CD4-positive, alpha-beta T cell treated with Interferon gamma for 1 hour (primary cell): ENCODE measurements at regions not wholly inside any gene's neighbourhood (a gene's known extent, or its start where the extent isn't known, plus 50 kb on each side); places are given as distances from the start of the nearest gene placed in this dataset.

Experiments
- DNase-seq: peaks from one replicate; pipeline ENCODE4 v3.0.0-alpha.2; 2020

GRCh38 chr11:8340296-8340695 is 76.6 kb upstream of the LMO1 start:
- no peak for DNase-seq

GRCh38 chr11:8339592-8340022 is 75.9 kb upstream of the LMO1 start:
- DNase-seq = no peak

GRCh38 chr11:8338138-8338537 is 74.5 kb upstream of the LMO1 start:
- peak; percentile 9 for DNase-seq

GRCh38 chr11:8337130-8337795 is 73.6 kb upstream of the LMO1 start:
- DNase-seq = no peak

GRCh38 chr11:8336356-8337129 is 72.9 kb upstream of the LMO1 start:
- DNase-seq = no peak

- no peak for DNase-seq
Observed at GRCh38 chr11:8335683-8336082, 72.0 kb upstream of the LMO1 start.

- DNase-seq = no peak
Observed at GRCh38 chr11:8335186-8335585, 71.5 kb upstream of the LMO1 start.

- DNase-seq = peak; percentile 32
Observed at GRCh38 chr11:8333811-8334401, 70.2 kb upstream of the LMO1 start.

GRCh38 chr11:8333376-8333775 is 69.7 kb upstream of the LMO1 start:
- DNase-seq = no peak

- no peak for DNase-seq
Observed at GRCh38 chr11:8332891-8333290, 69.2 kb upstream of the LMO1 start.

- DNase-seq = peak; percentile 36
Observed at GRCh38 chr11:8332196-8332595, 68.5 kb upstream of the LMO1 start.

GRCh38 chr11:8331767-8332166 is 68.1 kb upstream of the LMO1 start:
- no peak for DNase-seq

GRCh38 chr11:8330896-8331295 is 67.2 kb upstream of the LMO1 start:
- DNase-seq = no peak

- DNase-seq = no peak
Observed at GRCh38 chr11:8330404-8330803, 66.7 kb upstream of the LMO1 start.

GRCh38 chr11:8329847-8330361 is 66.2 kb upstream of the LMO1 start:
- no peak for DNase-seq

GRCh38 chr11:8329336-8329735 is 65.7 kb upstream of the LMO1 start:
- no peak for DNase-seq

- peak; percentile 74 for DNase-seq
Observed at GRCh38 chr11:8328848-8329330, 65.2 kb upstream of the LMO1 start.

GRCh38 chr11:8328231-8328794 is 64.6 kb upstream of the LMO1 start:
- DNase-seq = no peak

GRCh38 chr11:8327761-8328192 is 64.1 kb upstream of the LMO1 start:
- DNase-seq = peak; percentile 47

GRCh38 chr11:8326337-8326736 is 62.7 kb upstream of the LMO1 start:
- no peak for DNase-seq

GRCh38 chr11:8325591-8326304 is 62.1 kb upstream of the LMO1 start:
- DNase-seq = no peak

GRCh38 chr11:8323161-8323935 is 59.7 kb upstream of the LMO1 start:
- DNase-seq = no peak
